GM12878 (cell line): ENCODE measurements at regions not wholly inside any gene's neighbourhood (a gene's known extent, or its start where the extent isn't known, plus 50 kb on each side); places are given as distances from the start of the nearest gene placed in this dataset.

Experiments
- BHLHE40 ChIP-seq, 2 experiments: fragments of 450-650 bp in 1 of 2; IDR thresholded peaks; 2 replicates each; pipeline ENCODE4 v1.6.1; 2011 to 2017; ENCODE audit warnings: low read depth in 2 of 2, borderline replicate concordance in 1 of 2, improper control_type of control experiment in 1 of 2, low read length in 1 of 2, mild to moderate bottlenecking in 1 of 2
- CTCF ChIP-seq, 3 experiments: IDR thresholded peaks in 2 of 3; conservative IDR thresholded peaks in 1 of 3; 2 replicates each; pipeline ENCODE4 v1.5.1; 2011; ENCODE audit warnings: low read depth in 3 of 3, low read length in 3 of 3, mild to moderate bottlenecking in 3 of 3, control low read depth in 2 of 3, moderate library complexity in 2 of 3, inconsistent platforms in 1 of 3, mixed read lengths in 1 of 3; ENCODE audit not compliant: control insufficient read depth in 2 of 3, insufficient read depth in 1 of 3; ENCODE audit errors: extremely low read depth in 1 of 3
- EGR1 ChIP-seq, 2 experiments: IDR thresholded peaks; 1 replicate in 1 of 2; 2 replicates in 1 of 2; pipeline ENCODE4 v1.6.1; 2011 to 2012; ENCODE audit warnings: low read depth in 2 of 2, low read length in 2 of 2, borderline replicate concordance in 1 of 2, mild to moderate bottlenecking in 1 of 2, moderate library complexity in 1 of 2
- EZH2 ChIP-seq: IDR thresholded peaks from 2 replicates; pipeline ENCODE4 v1.6.1; 2012; ENCODE audit warnings: low read depth, mild to moderate bottlenecking, control low read depth, inconsistent platforms, low read length, borderline replicate concordance; ENCODE audit not compliant: control insufficient read depth
- GATAD2B ChIP-seq: fragments of 450-650 bp; conservative IDR thresholded peaks from 2 replicates; pipeline ENCODE4 v1.6.1; 2017; ENCODE audit warnings: low read depth, mild to moderate bottlenecking, moderate library complexity
- KLF5 ChIP-seq: fragments of 450-650 bp; IDR thresholded peaks from 2 replicates; pipeline ENCODE4 v1.6.1; 2014; ENCODE audit warnings: mild to moderate bottlenecking; ENCODE audit not compliant: partially characterized antibody
- MYC ChIP-seq: IDR thresholded peaks from 2 replicates; pipeline ENCODE4 v1.6.1; 2011; ENCODE audit warnings: mild to moderate bottlenecking, low read length, moderate library complexity, inconsistent platforms; ENCODE audit not compliant: insufficient read depth, insufficient replicate concordance, insufficient read length, severe bottlenecking
- NR2C2 ChIP-seq: IDR thresholded peaks from 2 replicates; pipeline ENCODE4 v1.6.1; 2011; ENCODE audit warnings: borderline replicate concordance, low read depth; ENCODE audit not compliant: control insufficient read depth, insufficient read length
- NRF1 ChIP-seq: conservative IDR thresholded peaks from 2 replicates; pipeline ENCODE4 v1.6.1; 2011; ENCODE audit warnings: mild to moderate bottlenecking, low read depth, low read length, improper control_type of control experiment
- POLR2A ChIP-seq: IDR thresholded peaks from 2 replicates; pipeline ENCODE4 v1.6.1; 2011; ENCODE audit warnings: low read depth, mild to moderate bottlenecking, low read length
- RCOR1 ChIP-seq: conservative IDR thresholded peaks from 2 replicates; pipeline ENCODE4 v1.6.1; 2012; ENCODE audit warnings: low read depth, low read length, improper control_type of control experiment
- SREBF1 ChIP-seq: IDR thresholded peaks from 2 replicates; pipeline ENCODE4 v1.6.1; 2012; ENCODE audit warnings: mild to moderate bottlenecking, low read length
- STAT1 ChIP-seq: fragments of 450-650 bp; conservative IDR thresholded peaks from 2 replicates; pipeline ENCODE4 v1.6.1; 2014; ENCODE audit warnings: antibody characterized with exemption, mild to moderate bottlenecking

GRCh38 chr16:79938575-79938974, 338.0 kb upstream of the MAF start:
- TF ChIP-seq POLR2A (no peak), RCOR1 (no peak), NR2C2 (no peak), EZH2 (no peak), KLF5 (no peak), CTCF (IDR thresholded peaks at IDR 0.05 in 2 of 3, conservative IDR thresholded peaks at IDR 0.05 in 1 of 3; ENCODE audit: control insufficient read depth in 2 of 3, extremely low read depth in 1 of 3, insufficient read depth in 1 of 3, low read depth in 3 of 3, low read length in 3 of 3) (no peak), SREBF1 (no peak), NRF1 (no peak), MYC (no peak), EGR1 (IDR thresholded peaks at IDR 0.05; ENCODE audit: borderline replicate concordance in 1 of 2, low read depth in 2 of 2, low read length in 2 of 2) (no peak), BHLHE40 (IDR thresholded peaks at IDR 0.05; ENCODE audit: borderline replicate concordance in 1 of 2, low read depth in 2 of 2, low read length in 1 of 2) (no peak), GATAD2B (no peak), STAT1 (no peak)
